H1 (cell line): ENCODE measurements at regions not wholly inside any gene's neighbourhood (a gene's known extent, or its start where the extent isn't known, plus 50 kb on each side); places are given as distances from the start of the nearest gene placed in this dataset.

Experiments
- FOSL1 ChIP-seq: IDR thresholded peaks from 2 replicates; pipeline ENCODE4 v1.6.1; 2011; ENCODE audit warnings: mild to moderate bottlenecking, low read depth, low read length, moderate library complexity; ENCODE audit not compliant: insufficient read depth
- GTF2F1 ChIP-seq: IDR thresholded peaks from 2 replicates; pipeline ENCODE4 v1.6.1; 2012; ENCODE audit warnings: low read depth, low read length, improper control_type of control experiment, borderline replicate concordance
- POLR2A ChIP-seq, 2 experiments: IDR thresholded peaks; 1 replicate in 1 of 2; 2 replicates in 1 of 2; pipeline ENCODE4 v1.6.1; 2011; ENCODE audit warnings: low read depth in 2 of 2, low read length in 2 of 2, mild to moderate bottlenecking in 2 of 2; ENCODE audit errors: control extremely low read depth in 1 of 2
- RXRA ChIP-seq: IDR thresholded peaks from 2 replicates; pipeline ENCODE4 v1.6.1; 2011; ENCODE audit warnings: low read depth, mild to moderate bottlenecking, low read length, moderate library complexity; ENCODE audit not compliant: insufficient read depth
- TAF7 ChIP-seq: optimal IDR thresholded peaks from 2 replicates; pipeline ENCODE3; 2011; ENCODE audit warnings: low read depth, mild to moderate bottlenecking, inconsistent platforms, low read length, moderate library complexity, borderline replicate concordance

DNA sequence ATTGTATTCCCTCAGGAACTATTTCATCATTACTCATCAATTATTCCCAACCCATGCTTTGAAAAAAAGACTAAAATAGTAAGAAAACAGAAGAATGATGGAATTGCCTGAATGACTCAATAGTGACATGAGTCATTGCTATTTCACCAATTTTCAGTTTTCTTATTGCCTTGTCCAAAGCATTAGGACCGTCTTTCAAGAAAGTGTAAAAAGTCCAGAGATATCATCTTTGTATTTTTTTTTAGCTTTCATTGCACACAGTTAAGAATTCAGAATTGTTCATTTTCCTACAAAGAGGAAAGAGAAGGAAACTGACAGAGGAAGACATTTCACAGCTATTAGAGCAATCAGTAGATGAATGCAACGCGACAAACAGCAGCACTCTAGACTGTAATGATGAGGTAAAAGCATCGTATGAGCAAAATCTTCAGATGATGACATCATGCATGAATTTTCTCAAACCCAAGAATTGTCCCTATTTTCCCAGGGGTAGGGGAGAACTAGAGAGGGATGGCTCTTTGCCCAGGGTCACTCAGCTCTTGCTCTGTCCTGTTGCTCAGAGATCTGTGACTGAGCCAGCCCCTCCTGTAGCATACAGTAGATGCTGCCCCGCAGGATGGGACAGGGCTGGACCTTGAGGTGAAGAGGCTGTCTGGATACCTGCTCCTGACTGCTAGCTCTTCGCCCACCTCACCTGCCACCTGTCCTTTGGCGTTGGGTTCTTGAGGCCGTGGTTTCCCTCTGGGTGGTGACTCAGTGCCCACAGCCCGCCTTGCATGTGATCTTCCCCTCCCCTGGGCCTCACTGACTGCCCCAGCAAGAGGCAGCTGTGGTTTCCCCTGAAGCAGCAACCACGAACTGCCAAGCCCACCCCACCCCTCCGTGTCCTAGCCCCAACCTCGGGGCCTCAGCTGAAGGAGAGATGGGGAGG, 84.8 kb downstream of the PPCDC start (continued):
- TF ChIP-seq RXRA (no peak), FOSL1 (no peak), GTF2F1 (no peak), TAF7 (no peak), POLR2A (IDR thresholded peaks at IDR 0.05; ENCODE audit: control extremely low read depth in 1 of 2, low read depth in 2 of 2, low read length in 2 of 2) (no peak)
